Osteocyte (in vitro differentiated cells): ENCODE measurements at regions not wholly inside any gene's neighbourhood (a gene's known extent, or its start where the extent isn't known, plus 50 kb on each side); places are given as distances from the start of the nearest gene placed in this dataset.
"Not testable (repeated sequence)": the region's sequence is repeated elsewhere in the genome, so short reads cannot be mapped to it uniquely, and the experiment has no call there.

Experiments used
- DNase-seq: peaks from one replicate; pipeline ENCODE4 v3.0.0; 2021; ENCODE audit warnings: mixed read lengths; ENCODE audit not compliant: unreplicated experiment; ENCODE audit errors: extremely low spot score
- H3K27ac Mint-ChIP-seq: one replicate; pipeline ENCODE4 v1.8.0; 2021; ENCODE audit warnings: mild to moderate bottlenecking, mixed read lengths; ENCODE audit not compliant: unreplicated experiment
- H3K27me3 Mint-ChIP-seq: one replicate; pipeline ENCODE4 v1.8.0; 2021; ENCODE audit warnings: mixed read lengths; ENCODE audit not compliant: unreplicated experiment
- H3K36me3 Mint-ChIP-seq: one replicate; pipeline ENCODE4 v1.8.0; 2021; ENCODE audit warnings: mixed read lengths; ENCODE audit not compliant: unreplicated experiment
- H3K4me1 Mint-ChIP-seq: one replicate; pipeline ENCODE4 v1.8.0; 2021; ENCODE audit warnings: mixed read lengths; ENCODE audit not compliant: unreplicated experiment
- H3K4me3 Mint-ChIP-seq: one replicate; pipeline ENCODE4 v1.8.0; 2021; ENCODE audit warnings: mild to moderate bottlenecking, moderate library complexity, mixed read lengths; ENCODE audit not compliant: unreplicated experiment
- H3K9me3 Mint-ChIP-seq: one replicate; pipeline ENCODE4 v1.8.0; 2021; ENCODE audit warnings: mixed read lengths; ENCODE audit not compliant: unreplicated experiment
- TF ChIP-seq, protein P1 (sequence below): fragments of 200-600 bp; sonication (generic); IDR thresholded peaks from 2 replicates; pipeline ENCODE4 v1.5.0; 2021; ENCODE audit warnings: antibody characterized with exemption, mild to moderate bottlenecking, moderate library complexity

GRCh38 chr16:52921104-52921503 lies 131.6 kb downstream of the CHD9NB start:
- no peak for DNase-seq

DNA sequence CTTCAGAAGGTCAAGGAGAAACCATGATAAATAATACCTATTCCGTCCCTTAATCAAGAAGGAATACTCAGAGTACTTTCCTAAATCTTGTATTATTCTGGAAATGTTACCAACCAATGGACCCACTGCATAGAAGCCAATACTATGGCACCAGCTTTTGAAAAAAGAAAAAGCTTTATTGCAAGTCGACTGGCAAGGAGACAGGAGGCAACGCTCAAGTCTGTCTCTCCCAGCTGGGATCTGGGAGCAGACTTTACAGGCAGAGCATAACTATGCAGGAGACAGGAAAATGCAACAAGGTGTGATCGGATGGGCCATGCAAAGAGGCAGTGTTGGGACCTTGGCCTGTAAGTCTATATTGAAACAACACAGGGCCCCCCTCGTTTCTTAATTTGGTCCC lies 132.4 kb downstream of the CHD9NB start:
- TF ChIP-seq, protein P1, sequence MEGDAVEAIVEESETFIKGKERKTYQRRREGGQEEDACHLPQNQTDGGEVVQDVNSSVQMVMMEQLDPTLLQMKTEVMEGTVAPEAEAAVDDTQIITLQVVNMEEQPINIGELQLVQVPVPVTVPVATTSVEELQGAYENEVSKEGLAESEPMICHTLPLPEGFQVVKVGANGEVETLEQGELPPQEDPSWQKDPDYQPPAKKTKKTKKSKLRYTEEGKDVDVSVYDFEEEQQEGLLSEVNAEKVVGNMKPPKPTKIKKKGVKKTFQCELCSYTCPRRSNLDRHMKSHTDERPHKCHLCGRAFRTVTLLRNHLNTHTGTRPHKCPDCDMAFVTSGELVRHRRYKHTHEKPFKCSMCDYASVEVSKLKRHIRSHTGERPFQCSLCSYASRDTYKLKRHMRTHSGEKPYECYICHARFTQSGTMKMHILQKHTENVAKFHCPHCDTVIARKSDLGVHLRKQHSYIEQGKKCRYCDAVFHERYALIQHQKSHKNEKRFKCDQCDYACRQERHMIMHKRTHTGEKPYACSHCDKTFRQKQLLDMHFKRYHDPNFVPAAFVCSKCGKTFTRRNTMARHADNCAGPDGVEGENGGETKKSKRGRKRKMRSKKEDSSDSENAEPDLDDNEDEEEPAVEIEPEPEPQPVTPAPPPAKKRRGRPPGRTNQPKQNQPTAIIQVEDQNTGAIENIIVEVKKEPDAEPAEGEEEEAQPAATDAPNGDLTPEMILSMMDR, result no peak
- Mint-ChIP-seq H3K27ac (no peak overlapping the region), H3K9me3 (no peaks in the 10 kb centered on the region), H3K36me3 (no peaks in the 10 kb centered on the region), H3K4me1 (no peaks in the 10 kb centered on the region), H3K27me3 (peaks cover 11% of the 10 kb centered on the region), H3K4me3 (no peak overlapping the region)
- no peak for DNase-seq

More at GRCh38 chr16:52921104-52921503, 131.6 kb downstream of the CHD9NB start:
- H3K27ac Mint-ChIP-seq, result no peak overlapping the region
- peaks cover 11% of the 10 kb centered on the region for H3K27me3 Mint-ChIP-seq
- no peaks in the 10 kb centered on the region for H3K36me3 Mint-ChIP-seq
- no peaks in the 10 kb centered on the region for H3K9me3 Mint-ChIP-seq
- TF ChIP-seq, protein P1, result no peak
- H3K4me1 Mint-ChIP-seq, result no peaks in the 10 kb centered on the region
- H3K4me3 Mint-ChIP-seq, result no peak overlapping the region

DNA sequence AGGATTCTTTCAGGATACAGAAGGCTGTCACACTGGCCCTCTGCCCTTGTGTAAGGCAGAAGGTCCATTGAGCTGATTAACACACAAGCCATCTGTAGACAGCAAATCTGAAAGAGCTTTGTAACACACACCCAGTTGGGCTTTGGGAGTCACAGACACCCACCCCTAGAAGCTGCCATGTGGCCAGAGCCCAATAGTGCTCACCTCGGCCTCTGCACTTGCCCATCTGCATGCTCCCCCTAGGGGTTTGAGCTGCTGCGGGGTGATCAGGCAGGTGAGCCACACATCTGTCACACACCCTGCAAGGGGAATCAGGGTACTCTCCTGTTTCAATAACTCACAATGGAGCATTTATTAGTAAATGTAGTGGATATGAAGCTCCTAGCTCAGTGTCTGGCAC lies 138.3 kb downstream of the CHD9NB start:
- Mint-ChIP-seq H3K9me3 (no peaks in the 10 kb centered on the region), H3K36me3 (no peaks in the 10 kb centered on the region), H3K27ac (no peak overlapping the region), H3K4me3 (no peak overlapping the region), H3K4me1 (no peaks in the 10 kb centered on the region), H3K27me3 (peaks cover 11% of the 10 kb centered on the region)
- TF ChIP-seq, protein P1, result no peak
- DNase-seq, result no peak

GRCh38 chr16:52912565-52913173 lies 140.0 kb downstream of the CHD9NB start:
- no peak for DNase-seq
- H3K9me3 Mint-ChIP-seq, result no peaks in the 10 kb centered on the region
- no peaks in the 10 kb centered on the region for H3K36me3 Mint-ChIP-seq
- H3K27me3 Mint-ChIP-seq, result peaks cover 9% of the 10 kb centered on the region
- no peak overlapping the region for H3K4me3 Mint-ChIP-seq
- TF ChIP-seq, protein P1, result peak; percentile 88
- no peak overlapping the region for H3K27ac Mint-ChIP-seq
- no peaks in the 10 kb centered on the region for H3K4me1 Mint-ChIP-seq

- H3K27me3 Mint-ChIP-seq, H3K4me1 Mint-ChIP-seq, DNase-seq, H3K4me3 Mint-ChIP-seq, H3K27ac Mint-ChIP-seq, H3K9me3 Mint-ChIP-seq, H3K36me3 Mint-ChIP-seq: not testable (repeated sequence)
Observed at GRCh38 chr16:52908057-52908456, 144.6 kb downstream of the CHD9NB start.

DNA sequence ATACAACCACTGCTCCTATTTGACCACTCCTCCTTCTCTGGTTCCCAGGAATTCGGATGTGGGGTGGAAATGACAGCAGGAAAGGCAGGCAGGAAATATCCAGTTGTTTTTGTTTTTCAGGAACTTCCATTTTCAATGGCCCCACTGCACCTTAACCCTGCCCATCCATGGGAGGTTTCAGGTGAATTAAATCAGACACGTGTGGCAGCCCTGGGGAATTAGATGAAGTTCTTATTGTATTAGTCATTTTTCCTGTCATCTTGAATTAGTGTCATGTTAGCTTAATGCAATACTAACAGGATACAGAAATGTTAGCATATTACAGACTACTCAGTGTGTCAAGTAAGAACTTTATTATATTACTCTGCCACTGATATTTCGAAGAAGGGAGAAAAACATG lies 146.4 kb downstream of the CHD9NB start:
- no peak overlapping the region for H3K27ac Mint-ChIP-seq
- H3K4me1 Mint-ChIP-seq, result peaks cover 8% of the 10 kb centered on the region
- peaks cover 7% of the 10 kb centered on the region for H3K27me3 Mint-ChIP-seq
- H3K9me3 Mint-ChIP-seq, result peaks cover 5% of the 10 kb centered on the region
- H3K4me3 Mint-ChIP-seq, result no peak overlapping the region
- no peak for DNase-seq
- TF ChIP-seq, protein P1, result no peak
- no peaks in the 10 kb centered on the region for H3K36me3 Mint-ChIP-seq
